WTC11 (cell line): ENCODE measurements at regions not wholly inside any gene's neighbourhood (a gene's known extent, or its start where the extent isn't known, plus 50 kb on each side); places are given as distances from the start of the nearest gene placed in this dataset.

Experiments
- ATAC-seq: fragments of 200-7000 bp; cut with Tn5 transposase; 2 replicates; pipeline ENCODE4 v1.10.0; 2021; ENCODE audit warnings: mild to moderate bottlenecking, moderate library complexity
- CTCF ChIA-PET: fragments of 300-600 bp; sonication (Branson Sonifier 250); formaldehyde crosslinking; loops from one replicate; lab custom pipeline; 2021; ENCODE audit warnings: antibody characterized with exemption; lab: Charles Lee
- POLR2A ChIA-PET: fragments of 350-600 bp; sonication (Branson Sonifier 250); formaldehyde crosslinking; loops from one replicate; lab custom pipeline; 2021; ENCODE audit warnings: antibody characterized with exemption; lab: Charles Lee
- DNase-seq: peaks from one replicate; pipeline ENCODE4 v3.0.0; 2021; ENCODE audit warnings: low spot score
- H3K27ac Mint-ChIP-seq: 2 replicates; pipeline ENCODE4 v1.8.0; 2021; ENCODE audit warnings: mixed read lengths
- H3K27me3 Mint-ChIP-seq: 2 replicates; pipeline ENCODE4 v1.8.0; 2021; ENCODE audit warnings: low read depth, mild to moderate bottlenecking, moderate library complexity, mixed read lengths
- H3K36me3 Mint-ChIP-seq: 2 replicates; pipeline ENCODE4 v1.8.0; 2021; ENCODE audit warnings: mixed read lengths
- H3K4me1 Mint-ChIP-seq: 2 replicates; pipeline ENCODE4 v1.8.0; 2022; ENCODE audit warnings: mixed read lengths
- H3K4me3 Mint-ChIP-seq: 2 replicates; pipeline ENCODE4 v1.8.0; 2021; ENCODE audit warnings: mild to moderate bottlenecking, moderate library complexity, mixed read lengths
- H3K9me3 Mint-ChIP-seq: 2 replicates; pipeline ENCODE4 v1.8.0; 2021; ENCODE audit warnings: mixed read lengths
- CREB1 ChIP-seq: sonication (generic); formaldehyde crosslinking; IDR thresholded peaks from 2 replicates; pipeline ENCODE4 v1.8.0; 2023; ENCODE audit warnings: mild to moderate bottlenecking, missing genetic modification reagents
- EMX1 ChIP-seq: fragments of 250-450 bp; sonication (Bioruptor Pico); IDR thresholded peaks from 2 replicates; pipeline ENCODE4 v1.8.0; 2021; ENCODE audit warnings: mild to moderate bottlenecking
- FOXJ3 ChIP-seq: sonication (generic); formaldehyde crosslinking; IDR thresholded peaks from 2 replicates; pipeline ENCODE4 v1.9.0; 2021; ENCODE audit warnings: missing genetic modification reagents, mild to moderate bottlenecking, borderline replicate concordance
- FOXK1 ChIP-seq: sonication (generic); formaldehyde crosslinking; IDR thresholded peaks from 2 replicates; pipeline ENCODE4 v1.8.0; 2022; ENCODE audit warnings: mild to moderate bottlenecking, moderate library complexity, missing genetic modification reagents
- FOXP1 ChIP-seq: sonication (generic); formaldehyde crosslinking; IDR thresholded peaks from 2 replicates; pipeline ENCODE4 v1.8.0; 2022; ENCODE audit warnings: missing genetic modification reagents, mild to moderate bottlenecking, moderate library complexity, borderline replicate concordance
- IRF2 ChIP-seq: sonication (generic); formaldehyde crosslinking; IDR thresholded peaks from 2 replicates; pipeline ENCODE4 v1.8.0; 2022; ENCODE audit warnings: low read depth, missing genetic modification reagents, borderline replicate concordance
- JUN ChIP-seq: sonication (generic); formaldehyde crosslinking; IDR thresholded peaks from 2 replicates; pipeline ENCODE4 v1.8.0; 2023; ENCODE audit warnings: mild to moderate bottlenecking, missing genetic modification reagents
- NR3C1 ChIP-seq: sonication (generic); formaldehyde crosslinking; conservative IDR thresholded peaks from 2 replicates; pipeline ENCODE4 v1.8.1; 2023; ENCODE audit warnings: low read depth, mild to moderate bottlenecking, missing genetic modification reagents
- OVOL2 ChIP-seq: fragments of 250-450 bp; sonication (Bioruptor Pico); IDR thresholded peaks from 2 replicates; pipeline ENCODE4 v1.9.0; 2021; ENCODE audit warnings: mild to moderate bottlenecking, borderline replicate concordance
- SMAD3 ChIP-seq: sonication (generic); formaldehyde crosslinking; IDR thresholded peaks from 2 replicates; pipeline ENCODE4 v1.8.0; 2022; ENCODE audit warnings: missing genetic modification reagents, mild to moderate bottlenecking, borderline replicate concordance
- SP1 ChIP-seq: sonication (generic); formaldehyde crosslinking; conservative IDR thresholded peaks from 2 replicates; pipeline ENCODE4 v1.8.1; 2022; ENCODE audit warnings: missing genetic modification reagents
- ZBTB21 ChIP-seq: sonication (generic); formaldehyde crosslinking; IDR thresholded peaks from 2 replicates; pipeline ENCODE4 v1.8.1; 2023; ENCODE audit warnings: mild to moderate bottlenecking, missing genetic modification reagents, borderline replicate concordance
- ZNF121 ChIP-seq: sonication (generic); formaldehyde crosslinking; IDR thresholded peaks from 2 replicates; pipeline ENCODE4 v1.8.0; 2023; ENCODE audit warnings: missing genetic modification reagents
- ZNF219 ChIP-seq: sonication (generic); formaldehyde crosslinking; IDR thresholded peaks from 2 replicates; pipeline ENCODE4 v1.8.0; 2023; ENCODE audit warnings: missing genetic modification reagents, mild to moderate bottlenecking, borderline replicate concordance
- ZNF232 ChIP-seq: sonication (generic); formaldehyde crosslinking; IDR thresholded peaks from 2 replicates; pipeline ENCODE4 v1.8.0; 2022; ENCODE audit warnings: mild to moderate bottlenecking, missing genetic modification reagents
- ZNF263 ChIP-seq: sonication (generic); formaldehyde crosslinking; IDR thresholded peaks from 2 replicates; pipeline ENCODE4 v1.8.1; 2022; ENCODE audit warnings: low read depth, mild to moderate bottlenecking, moderate library complexity, missing genetic modification reagents
- ZNF317 ChIP-seq: sonication (generic); formaldehyde crosslinking; IDR thresholded peaks from 2 replicates; pipeline ENCODE4 v1.8.1; 2023; ENCODE audit warnings: low read depth, mild to moderate bottlenecking, moderate library complexity, missing genetic modification reagents, borderline replicate concordance
- ZNF396 ChIP-seq: fragments of 250-450 bp; sonication (Bioruptor Pico); IDR thresholded peaks from 2 replicates; pipeline ENCODE4 v1.8.0; 2021; ENCODE audit warnings: mild to moderate bottlenecking, moderate library complexity, borderline replicate concordance
- ZNF416 ChIP-seq: fragments of 250-450 bp; sonication (Bioruptor Pico); IDR thresholded peaks from 2 replicates; pipeline ENCODE4 v1.9.0; 2021; ENCODE audit warnings: mild to moderate bottlenecking, inconsistent platforms
- ZNF423 ChIP-seq: fragments of 250-450 bp; sonication (Bioruptor Pico); IDR thresholded peaks from 2 replicates; pipeline ENCODE4 v2.1.2; 2022; ENCODE audit warnings: mild to moderate bottlenecking, moderate library complexity
- TF ChIP-seq, protein P1 (sequence below): sonication (generic); formaldehyde crosslinking; IDR thresholded peaks from 2 replicates; pipeline ENCODE4 v1.8.0; 2023; ENCODE audit warnings: missing genetic modification reagents
- TF ChIP-seq, protein P2 (sequence below): sonication (generic); formaldehyde crosslinking; IDR thresholded peaks from 2 replicates; pipeline ENCODE4 v1.8.1; 2023; ENCODE audit warnings: mild to moderate bottlenecking, moderate library complexity, missing genetic modification reagents
- TF ChIP-seq, protein P3 (sequence below): fragments of 250-450 bp; sonication (Bioruptor Pico); IDR thresholded peaks from 2 replicates; pipeline ENCODE4 v1.8.0; 2021; ENCODE audit warnings: mild to moderate bottlenecking
- TF ChIP-seq, protein P4 (sequence below): sonication (generic); formaldehyde crosslinking; IDR thresholded peaks from 2 replicates; pipeline ENCODE4 v1.8.1; 2022; ENCODE audit warnings: mild to moderate bottlenecking, missing genetic modification reagents, moderate library complexity, borderline replicate concordance
- TF ChIP-seq, protein P5 (sequence below): sonication (generic); formaldehyde crosslinking; conservative IDR thresholded peaks from 2 replicates; pipeline ENCODE4 v1.8.1; 2022; ENCODE audit warnings: mild to moderate bottlenecking, missing genetic modification reagents

DNA sequence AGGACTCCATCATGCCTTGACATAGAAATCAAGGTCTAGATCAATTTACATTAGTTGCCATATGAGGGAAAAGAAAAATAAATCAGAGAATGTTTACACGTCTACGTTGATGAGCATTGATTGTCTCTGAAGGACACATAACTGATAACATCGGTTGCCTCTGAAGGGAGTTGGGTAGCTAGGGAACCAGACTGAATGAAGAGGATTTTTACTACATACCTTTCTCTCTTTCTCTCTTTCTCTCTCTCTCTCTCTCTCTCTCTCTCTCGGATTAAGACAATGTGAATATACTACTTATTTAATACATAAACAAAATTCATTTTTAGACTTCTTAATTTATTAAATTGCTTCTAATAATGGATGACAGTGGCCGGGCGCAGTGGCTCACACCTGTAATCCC lies 118.4 kb upstream of the DAPK1 start:
- Mint-ChIP-seq H3K36me3 (no peaks in the 10 kb centered on the region), H3K27ac (no peak overlapping the region), H3K4me1 (peaks cover 54% of the 10 kb centered on the region), H3K4me3 (no peak overlapping the region), H3K27me3 (no peaks in the 10 kb centered on the region), H3K9me3 (no peaks in the 10 kb centered on the region)
- no peak for TF ChIP-seq ZBTB21 (CRISPR knock-in tag)
- TF ChIP-seq SP1, result no peak
- ChIA-PET POLR2A (no interaction called here), CTCF (no interaction called here)
- no peak for DNase-seq
- no peak for ATAC-seq

DNA sequence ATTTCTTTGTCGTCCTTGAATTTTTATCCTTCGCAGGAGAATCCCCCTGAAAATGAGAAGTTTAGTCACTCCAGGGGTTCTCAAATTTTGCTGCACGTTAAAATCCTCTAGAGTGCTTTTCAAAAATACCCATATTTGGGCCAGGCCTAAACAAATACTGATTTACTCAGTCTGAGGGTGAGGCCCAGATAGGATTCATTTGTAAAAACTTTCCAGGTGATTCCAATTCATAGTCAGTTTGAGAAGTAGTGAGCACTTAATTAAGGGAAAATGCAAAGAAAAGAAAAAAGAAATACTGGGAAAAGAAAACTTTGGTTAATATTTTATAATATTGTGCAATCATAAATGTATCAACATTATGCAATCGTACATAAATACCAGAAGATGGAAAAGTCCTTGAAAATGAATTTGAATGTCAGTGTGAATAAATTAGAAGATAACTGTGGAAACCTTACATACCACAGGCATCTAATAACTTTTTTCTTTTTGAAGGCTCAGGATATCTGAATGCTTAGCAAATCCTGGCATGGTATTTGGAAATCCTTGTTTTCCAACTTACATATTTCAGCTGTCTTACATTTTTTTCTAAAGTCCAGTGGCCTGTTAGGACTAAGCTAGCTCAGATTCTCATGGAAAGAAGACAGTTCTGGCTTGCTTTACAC lies 116.5 kb upstream of the DAPK1 start:
- TF ChIP-seq, protein P1, sequence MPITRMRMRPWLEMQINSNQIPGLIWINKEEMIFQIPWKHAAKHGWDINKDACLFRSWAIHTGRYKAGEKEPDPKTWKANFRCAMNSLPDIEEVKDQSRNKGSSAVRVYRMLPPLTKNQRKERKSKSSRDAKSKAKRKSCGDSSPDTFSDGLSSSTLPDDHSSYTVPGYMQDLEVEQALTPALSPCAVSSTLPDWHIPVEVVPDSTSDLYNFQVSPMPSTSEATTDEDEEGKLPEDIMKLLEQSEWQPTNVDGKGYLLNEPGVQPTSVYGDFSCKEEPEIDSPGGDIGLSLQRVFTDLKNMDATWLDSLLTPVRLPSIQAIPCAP, result no peak
- TF ChIP-seq ZNF232 (CRISPR knock-in tag) (no peak), ZNF263 (CRISPR knock-in tag) (no peak), JUN (CRISPR knock-in tag) (no peak), FOXK1 (CRISPR knock-in tag) (no peak)
- TF ChIP-seq, protein P2, sequence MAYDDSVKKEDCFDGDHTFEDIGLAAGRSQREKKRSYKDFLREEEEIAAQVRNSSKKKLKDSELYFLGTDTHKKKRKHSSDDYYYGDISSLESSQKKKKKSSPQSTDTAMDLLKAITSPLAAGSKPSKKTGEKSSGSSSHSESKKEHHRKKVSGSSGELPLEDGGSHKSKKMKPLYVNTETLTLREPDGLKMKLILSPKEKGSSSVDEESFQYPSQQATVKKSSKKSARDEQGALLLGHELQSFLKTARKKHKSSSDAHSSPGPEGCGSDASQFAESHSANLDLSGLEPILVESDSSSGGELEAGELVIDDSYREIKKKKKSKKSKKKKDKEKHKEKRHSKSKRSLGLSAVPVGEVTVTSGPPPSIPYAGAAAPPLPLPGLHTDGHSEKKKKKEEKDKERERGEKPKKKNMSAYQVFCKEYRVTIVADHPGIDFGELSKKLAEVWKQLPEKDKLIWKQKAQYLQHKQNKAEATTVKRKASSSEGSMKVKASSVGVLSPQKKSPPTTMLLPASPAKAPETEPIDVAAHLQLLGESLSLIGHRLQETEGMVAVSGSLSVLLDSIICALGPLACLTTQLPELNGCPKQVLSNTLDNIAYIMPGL, result no peak
- Mint-ChIP-seq H3K36me3 (no peaks in the 10 kb centered on the region), H3K9me3 (no peaks in the 10 kb centered on the region), H3K4me1 (peaks cover 51% of the 10 kb centered on the region), H3K27ac (peak overlapping the region; percentile 55), H3K4me3 (no peak overlapping the region), H3K27me3 (no peaks in the 10 kb centered on the region)
- POLR2A ChIA-PET, result no interaction called here
- DNase-seq (no peak), ATAC-seq (no peak)
- CTCF ChIA-PET, result no interaction called here

DNA sequence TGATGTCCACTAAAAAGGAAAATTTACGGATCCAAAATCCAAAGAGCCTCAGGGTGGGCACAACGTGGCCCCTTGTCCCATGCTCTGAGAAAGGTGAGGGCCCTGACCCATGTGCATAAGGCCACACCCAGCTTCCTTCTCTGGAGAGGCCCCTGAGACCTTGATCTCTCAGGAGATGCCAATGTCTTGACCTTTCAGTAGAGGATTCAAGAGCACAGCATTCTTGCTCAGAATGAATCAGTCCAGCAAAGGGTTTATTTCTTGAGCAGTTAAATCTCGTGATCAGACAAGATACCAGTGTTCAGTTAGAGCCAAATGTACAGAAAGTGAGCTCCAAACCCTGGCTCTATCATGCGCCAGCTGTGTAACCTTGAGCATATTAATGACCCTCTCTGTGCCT lies 115.9 kb upstream of the DAPK1 start:
- TF ChIP-seq NR3C1 (CRISPR knock-in tag), result no peak
- TF ChIP-seq ZNF317, result no peak
- no peak for TF ChIP-seq CREB1 (CRISPR knock-in tag)
- TF ChIP-seq FOXP1, result no peak
- TF ChIP-seq FOXK1 (CRISPR knock-in tag), result no peak
- TF ChIP-seq ZNF121 (CRISPR knock-in tag), result no peak
- TF ChIP-seq, protein P3, sequence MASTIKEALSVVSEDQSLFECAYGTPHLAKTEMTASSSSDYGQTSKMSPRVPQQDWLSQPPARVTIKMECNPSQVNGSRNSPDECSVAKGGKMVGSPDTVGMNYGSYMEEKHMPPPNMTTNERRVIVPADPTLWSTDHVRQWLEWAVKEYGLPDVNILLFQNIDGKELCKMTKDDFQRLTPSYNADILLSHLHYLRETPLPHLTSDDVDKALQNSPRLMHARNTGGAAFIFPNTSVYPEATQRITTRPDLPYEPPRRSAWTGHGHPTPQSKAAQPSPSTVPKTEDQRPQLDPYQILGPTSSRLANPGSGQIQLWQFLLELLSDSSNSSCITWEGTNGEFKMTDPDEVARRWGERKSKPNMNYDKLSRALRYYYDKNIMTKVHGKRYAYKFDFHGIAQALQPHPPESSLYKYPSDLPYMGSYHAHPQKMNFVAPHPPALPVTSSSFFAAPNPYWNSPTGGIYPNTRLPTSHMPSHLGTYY (CRISPR knock-in tag), result no peak
- no peak for TF ChIP-seq ZNF219 (CRISPR knock-in tag)
- no peak for TF ChIP-seq FOXJ3 (CRISPR knock-in tag)
- TF ChIP-seq, protein P4, sequence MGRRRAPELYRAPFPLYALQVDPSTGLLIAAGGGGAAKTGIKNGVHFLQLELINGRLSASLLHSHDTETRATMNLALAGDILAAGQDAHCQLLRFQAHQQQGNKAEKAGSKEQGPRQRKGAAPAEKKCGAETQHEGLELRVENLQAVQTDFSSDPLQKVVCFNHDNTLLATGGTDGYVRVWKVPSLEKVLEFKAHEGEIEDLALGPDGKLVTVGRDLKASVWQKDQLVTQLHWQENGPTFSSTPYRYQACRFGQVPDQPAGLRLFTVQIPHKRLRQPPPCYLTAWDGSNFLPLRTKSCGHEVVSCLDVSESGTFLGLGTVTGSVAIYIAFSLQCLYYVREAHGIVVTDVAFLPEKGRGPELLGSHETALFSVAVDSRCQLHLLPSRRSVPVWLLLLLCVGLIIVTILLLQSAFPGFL (CRISPR knock-in tag), result no peak
- TF ChIP-seq ZNF396 (CRISPR knock-in tag), result no peak
- TF ChIP-seq ZNF423 (CRISPR knock-in tag), result no peak
- no peak for TF ChIP-seq IRF2
- no peak for TF ChIP-seq OVOL2 (CRISPR knock-in tag)
- TF ChIP-seq, protein P5, sequence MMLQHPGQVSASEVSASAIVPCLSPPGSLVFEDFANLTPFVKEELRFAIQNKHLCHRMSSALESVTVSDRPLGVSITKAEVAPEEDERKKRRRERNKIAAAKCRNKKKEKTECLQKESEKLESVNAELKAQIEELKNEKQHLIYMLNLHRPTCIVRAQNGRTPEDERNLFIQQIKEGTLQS (CRISPR knock-in tag), result no peak
- no peak for TF ChIP-seq ZNF416 (CRISPR knock-in tag)
- no peak for TF ChIP-seq EMX1 (CRISPR knock-in tag)
- TF ChIP-seq SMAD3 (CRISPR knock-in tag), result no peak
- Mint-ChIP-seq H3K36me3 (no peaks in the 10 kb centered on the region), H3K27me3 (no peaks in the 10 kb centered on the region), H3K4me3 (no peak overlapping the region), H3K4me1 (peaks cover 46% of the 10 kb centered on the region), H3K9me3 (no peaks in the 10 kb centered on the region), H3K27ac (no peak overlapping the region)
- ATAC-seq (no peak), DNase-seq (no peak)
- POLR2A ChIA-PET, result no interaction called here
- CTCF ChIA-PET, result no interaction called here
